ENCODE measurements at regions not wholly inside any gene's neighbourhood (a gene's known extent, or its start where the extent isn't known, plus 50 kb on each side); places are given as distances from the start of the nearest gene placed in this dataset.

DNA sequence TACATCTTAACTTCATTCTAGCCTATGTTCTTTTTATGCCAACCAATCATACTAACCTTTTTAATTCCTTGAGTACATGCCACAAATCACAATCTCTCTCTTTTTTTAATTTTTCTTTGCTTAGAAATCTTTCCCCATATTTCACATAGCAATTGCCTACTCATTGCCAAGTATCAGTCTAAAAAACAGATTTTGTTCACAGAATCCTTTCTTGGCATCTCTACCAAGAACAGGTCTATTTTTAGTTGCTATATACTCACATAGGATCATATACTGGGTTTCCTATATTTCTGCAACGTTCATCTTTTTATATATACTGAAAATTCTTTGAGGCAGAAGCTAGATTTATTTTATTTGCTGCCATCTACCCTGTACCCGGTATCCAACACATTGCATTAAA is 292.1 kb downstream of the GASK1B start:
- H3K9me3 ChIP-seq (ENCODE audit: control insufficient read depth, low read length): peaks cover 6% of the 10 kb centered on the region
- H3K4me3 ChIP-seq (ENCODE audit: low read length): no peak overlapping the region
- no peaks in the 10 kb centered on the region for H3K36me3 ChIP-seq (ENCODE audit: control insufficient read depth, insufficient read depth, low read length, severe bottlenecking)
- H3K9ac ChIP-seq (ENCODE audit: low read length): no peak overlapping the region
- H3K4me1 ChIP-seq (ENCODE audit: control insufficient read depth, insufficient read depth, low read length): peaks cover under 1% of the 10 kb centered on the region
- no peak for DNase-seq (ENCODE audit: low read depth)
- H3K27me3 ChIP-seq (replicated peaks; ENCODE audit: control insufficient read depth, insufficient read depth, low read length): no peaks in the 10 kb centered on the region

DNA sequence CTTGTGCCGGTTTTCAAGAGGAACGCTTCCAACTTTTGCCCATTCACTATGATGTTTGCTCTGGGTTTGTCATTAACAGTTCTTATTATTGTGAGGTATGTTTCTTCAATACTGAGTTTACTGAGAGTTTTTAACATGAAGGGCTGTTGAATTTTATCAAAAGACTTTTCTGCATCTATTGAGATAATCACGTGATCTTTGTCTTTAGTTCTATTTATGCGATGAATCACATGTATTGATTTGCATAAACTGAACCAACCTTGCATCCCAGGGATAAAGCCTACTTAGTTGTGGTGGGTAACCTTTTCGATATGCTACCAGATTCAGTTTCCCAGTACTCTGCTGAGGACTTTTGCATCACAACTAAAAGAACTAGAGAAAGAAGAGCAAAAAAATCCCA is 318.0 kb downstream of the GASK1B start:
- Histone ChIP-seq H3K4me1 (ENCODE audit: control insufficient read depth, insufficient read depth, low read length) (no peaks in the 10 kb centered on the region), H3K36me3 (ENCODE audit: control insufficient read depth, insufficient read depth, low read length, severe bottlenecking) (no peaks in the 10 kb centered on the region), H3K9ac (ENCODE audit: low read length) (no peak overlapping the region), H3K4me3 (ENCODE audit: low read length) (no peak overlapping the region), H3K9me3 (ENCODE audit: control insufficient read depth, low read length) (no peaks in the 10 kb centered on the region), H3K27me3 (replicated peaks; ENCODE audit: control insufficient read depth, insufficient read depth, low read length) (no peaks in the 10 kb centered on the region)
- DNase-seq (ENCODE audit: low read depth): no peak

DNA sequence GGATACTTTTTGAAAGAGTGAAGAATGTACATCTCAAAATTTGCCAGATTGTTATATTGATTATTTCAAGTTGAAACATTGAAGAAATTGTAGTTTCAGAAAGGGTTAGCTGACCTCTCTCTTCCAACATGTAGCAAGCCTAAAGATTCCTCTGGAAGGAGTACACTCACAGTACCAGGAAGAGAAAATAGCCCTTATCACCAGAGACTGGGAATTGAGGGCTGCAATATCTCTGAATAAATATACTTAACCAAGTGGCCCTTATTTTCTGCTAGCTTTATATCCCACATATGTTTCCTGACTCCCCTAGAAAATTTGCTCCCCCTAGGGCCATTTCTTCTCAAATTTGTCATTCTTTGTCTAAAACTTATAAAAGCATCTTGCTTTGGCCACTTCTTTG is 332.2 kb downstream of the GASK1B start:
- no peak for DNase-seq (ENCODE audit: low read depth)
- Histone ChIP-seq H3K4me1 (ENCODE audit: control insufficient read depth, insufficient read depth, low read length) (no peaks in the 10 kb centered on the region), H3K4me3 (ENCODE audit: low read length) (no peak overlapping the region), H3K27me3 (replicated peaks; ENCODE audit: control insufficient read depth, insufficient read depth, low read length) (no peaks in the 10 kb centered on the region), H3K36me3 (ENCODE audit: control insufficient read depth, insufficient read depth, low read length, severe bottlenecking) (no peaks in the 10 kb centered on the region), H3K9ac (ENCODE audit: low read length) (no peak overlapping the region), H3K9me3 (ENCODE audit: control insufficient read depth, low read length) (no peaks in the 10 kb centered on the region)

DNA sequence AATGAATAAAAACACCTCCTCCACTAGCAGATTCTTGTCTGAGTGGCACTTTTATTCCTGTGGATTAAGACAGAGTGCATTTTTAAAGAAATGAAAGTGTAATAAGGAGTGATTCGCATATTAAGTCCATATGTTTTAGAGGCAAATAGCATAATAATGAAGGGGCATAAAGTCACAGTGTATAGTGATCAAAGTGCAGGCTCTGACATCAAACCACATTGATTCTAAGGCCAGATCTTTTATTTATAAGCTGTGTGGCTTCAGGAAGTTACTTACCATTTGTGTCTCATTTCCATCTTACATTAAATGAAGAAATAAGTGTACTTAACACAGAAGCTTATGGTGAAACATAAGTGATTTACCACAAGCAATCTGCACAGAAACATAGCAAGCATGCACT is 332.8 kb downstream of the GASK1B start:
- H3K4me1 ChIP-seq (ENCODE audit: control insufficient read depth, insufficient read depth, low read length): no peaks in the 10 kb centered on the region
- no peak overlapping the region for H3K9ac ChIP-seq (ENCODE audit: low read length)
- no peaks in the 10 kb centered on the region for H3K27me3 ChIP-seq (replicated peaks; ENCODE audit: control insufficient read depth, insufficient read depth, low read length)
- H3K4me3 ChIP-seq (ENCODE audit: low read length): no peak overlapping the region
- no peaks in the 10 kb centered on the region for H3K36me3 ChIP-seq (ENCODE audit: control insufficient read depth, insufficient read depth, low read length, severe bottlenecking)
- no peak for DNase-seq (ENCODE audit: low read depth)
- H3K9me3 ChIP-seq (ENCODE audit: control insufficient read depth, low read length): no peaks in the 10 kb centered on the region

DNA sequence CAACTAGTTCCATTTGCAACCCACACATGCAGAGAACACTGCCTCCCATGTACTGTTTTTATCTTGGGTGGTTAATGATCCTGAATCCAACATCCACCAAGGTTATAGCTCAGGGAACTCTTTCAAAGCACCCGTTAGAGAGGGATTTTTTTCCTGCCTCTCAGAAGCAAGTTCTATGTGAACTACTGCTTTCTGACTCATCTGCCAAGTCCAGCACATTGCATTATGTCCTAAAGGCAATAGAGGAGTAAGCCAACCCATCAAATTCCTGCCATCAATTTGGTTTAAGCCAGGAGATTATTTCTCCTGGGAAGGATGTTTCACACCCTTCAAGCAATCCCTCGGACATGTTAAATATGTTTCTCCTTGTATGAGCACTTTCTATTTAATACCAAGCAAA is 334.5 kb downstream of the GASK1B start:
- Histone ChIP-seq H3K36me3 (ENCODE audit: control insufficient read depth, insufficient read depth, low read length, severe bottlenecking) (no peaks in the 10 kb centered on the region), H3K9me3 (ENCODE audit: control insufficient read depth, low read length) (no peaks in the 10 kb centered on the region), H3K9ac (ENCODE audit: low read length) (no peak overlapping the region), H3K4me1 (ENCODE audit: control insufficient read depth, insufficient read depth, low read length) (no peaks in the 10 kb centered on the region), H3K27me3 (replicated peaks; ENCODE audit: control insufficient read depth, insufficient read depth, low read length) (no peaks in the 10 kb centered on the region), H3K4me3 (ENCODE audit: low read length) (no peak overlapping the region)
- DNase-seq (ENCODE audit: low read depth): peak; percentile 30

DNA sequence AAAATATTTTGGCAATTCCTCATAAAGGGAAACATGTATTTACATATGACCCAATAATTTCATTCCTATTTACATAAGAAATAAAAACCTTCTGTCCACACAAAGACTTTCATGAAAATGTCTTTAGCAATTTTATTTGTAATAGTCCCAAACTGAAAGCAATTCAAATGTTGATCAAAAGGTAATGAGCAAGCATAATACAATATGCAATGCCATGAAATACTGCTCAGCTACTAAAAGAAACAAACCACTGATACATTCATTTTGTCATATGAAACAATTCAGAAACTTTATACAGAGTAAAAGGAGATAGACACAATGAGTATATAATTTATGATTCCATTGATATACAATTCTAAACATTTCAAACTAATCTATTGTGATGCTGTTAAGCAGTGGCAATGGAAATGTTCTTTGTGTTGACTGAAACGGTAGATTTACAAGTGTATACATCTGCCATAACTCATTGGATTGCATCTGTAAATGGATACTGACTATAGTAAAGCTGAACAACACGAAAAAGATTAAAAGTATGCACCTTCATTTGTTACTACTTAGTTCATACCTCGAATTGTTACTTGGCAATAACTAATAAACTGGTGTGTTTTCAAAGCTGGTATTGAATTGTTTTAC is 335.6 kb downstream of the GASK1B start:
- no peaks in the 10 kb centered on the region for H3K36me3 ChIP-seq (ENCODE audit: control insufficient read depth, insufficient read depth, low read length, severe bottlenecking)
- no peaks in the 10 kb centered on the region for H3K27me3 ChIP-seq (replicated peaks; ENCODE audit: control insufficient read depth, insufficient read depth, low read length)
- peak; percentile 3 for DNase-seq (ENCODE audit: low read depth)
- H3K4me3 ChIP-seq (ENCODE audit: low read length): no peak overlapping the region
- H3K9ac ChIP-seq (ENCODE audit: low read length): no peak overlapping the region
- no peaks in the 10 kb centered on the region for H3K9me3 ChIP-seq (ENCODE audit: control insufficient read depth, low read length)
- no peaks in the 10 kb centered on the region for H3K4me1 ChIP-seq (ENCODE audit: control insufficient read depth, insufficient read depth, low read length)

DNA sequence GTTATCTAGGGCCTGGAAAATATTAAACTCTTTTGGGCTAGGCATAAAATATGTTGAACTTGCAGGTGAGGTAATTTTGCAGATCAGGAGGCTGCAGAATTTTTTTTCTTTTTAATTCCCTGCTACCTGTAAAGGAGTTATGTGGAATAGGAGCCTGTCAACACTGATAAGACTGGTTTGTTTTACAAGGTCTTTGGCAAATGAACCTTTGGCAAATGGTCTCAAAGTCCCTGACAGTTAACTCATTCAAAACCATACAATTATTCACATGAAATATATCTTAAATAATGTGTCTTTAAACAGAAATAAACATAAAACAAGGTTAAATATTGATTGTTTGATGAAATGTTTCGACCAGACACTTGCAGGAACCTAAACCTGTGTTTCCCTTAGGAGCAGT is 340.2 kb downstream of the GASK1B start:
- Histone ChIP-seq H3K36me3 (ENCODE audit: control insufficient read depth, insufficient read depth, low read length, severe bottlenecking) (no peaks in the 10 kb centered on the region), H3K9me3 (ENCODE audit: control insufficient read depth, low read length) (no peaks in the 10 kb centered on the region), H3K4me3 (ENCODE audit: low read length) (no peak overlapping the region), H3K27me3 (replicated peaks; ENCODE audit: control insufficient read depth, insufficient read depth, low read length) (no peaks in the 10 kb centered on the region), H3K9ac (ENCODE audit: low read length) (no peak overlapping the region), H3K4me1 (ENCODE audit: control insufficient read depth, insufficient read depth, low read length) (no peaks in the 10 kb centered on the region)
- DNase-seq (ENCODE audit: low read depth): no peak

DNA sequence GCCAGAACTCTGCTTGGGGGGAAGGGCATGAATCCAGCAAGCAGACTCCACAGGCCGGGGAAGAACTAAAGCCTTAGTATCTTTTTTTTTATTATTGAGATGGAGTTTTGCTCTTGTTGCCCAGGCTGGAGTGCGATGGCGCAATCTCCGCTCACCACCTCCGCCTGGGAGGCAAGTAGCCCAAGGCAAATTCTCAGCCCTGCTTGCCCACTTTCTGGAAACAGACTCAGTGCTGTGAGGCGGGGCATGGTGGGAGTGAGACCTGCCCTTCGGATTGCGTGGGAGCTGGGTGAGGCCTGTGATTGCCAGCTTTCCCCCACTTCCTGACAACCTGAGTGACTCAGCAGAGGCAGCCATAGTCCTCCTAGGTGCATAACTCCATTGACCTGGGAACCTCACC is 348.8 kb downstream of the GASK1B start:
- Histone ChIP-seq H3K9me3 (ENCODE audit: control insufficient read depth, low read length) (peaks cover 4% of the 10 kb centered on the region), H3K4me3 (ENCODE audit: low read length) (no peak overlapping the region), H3K4me1 (ENCODE audit: control insufficient read depth, insufficient read depth, low read length) (no peaks in the 10 kb centered on the region), H3K36me3 (ENCODE audit: control insufficient read depth, insufficient read depth, low read length, severe bottlenecking) (no peaks in the 10 kb centered on the region), H3K9ac (ENCODE audit: low read length) (no peak overlapping the region), H3K27me3 (replicated peaks; ENCODE audit: control insufficient read depth, insufficient read depth, low read length) (no peaks in the 10 kb centered on the region)
- no peak for DNase-seq (ENCODE audit: low read depth)

DNA sequence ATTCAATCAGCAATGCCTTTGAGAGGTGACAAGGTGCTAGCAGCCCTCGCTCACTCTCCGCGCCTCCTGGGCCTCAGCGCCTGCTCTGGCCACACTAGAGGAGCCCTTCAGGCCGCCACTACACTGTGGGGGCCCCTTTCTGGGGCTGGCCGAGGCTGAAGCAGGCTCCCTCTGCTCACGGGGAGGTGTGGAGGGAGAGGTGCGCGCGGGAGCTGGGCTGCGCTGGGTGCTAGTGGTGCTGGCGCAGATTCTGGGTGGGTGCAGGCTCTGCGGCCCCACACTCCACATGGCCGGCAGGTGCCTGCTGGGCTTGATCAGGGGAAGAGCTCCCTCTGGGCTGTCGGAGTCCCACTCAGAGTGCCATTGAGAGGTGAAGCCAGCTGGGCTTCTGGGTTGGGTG is 351.0 kb downstream of the GASK1B start:
- Histone ChIP-seq H3K9me3 (ENCODE audit: control insufficient read depth, low read length) (peaks cover 4% of the 10 kb centered on the region), H3K36me3 (ENCODE audit: control insufficient read depth, insufficient read depth, low read length, severe bottlenecking) (no peaks in the 10 kb centered on the region), H3K9ac (ENCODE audit: low read length) (no peak overlapping the region), H3K4me1 (ENCODE audit: control insufficient read depth, insufficient read depth, low read length) (no peaks in the 10 kb centered on the region), H3K4me3 (ENCODE audit: low read length) (no peak overlapping the region), H3K27me3 (replicated peaks; ENCODE audit: control insufficient read depth, insufficient read depth, low read length) (no peaks in the 10 kb centered on the region)
- no peak for DNase-seq (ENCODE audit: low read depth)

DNA sequence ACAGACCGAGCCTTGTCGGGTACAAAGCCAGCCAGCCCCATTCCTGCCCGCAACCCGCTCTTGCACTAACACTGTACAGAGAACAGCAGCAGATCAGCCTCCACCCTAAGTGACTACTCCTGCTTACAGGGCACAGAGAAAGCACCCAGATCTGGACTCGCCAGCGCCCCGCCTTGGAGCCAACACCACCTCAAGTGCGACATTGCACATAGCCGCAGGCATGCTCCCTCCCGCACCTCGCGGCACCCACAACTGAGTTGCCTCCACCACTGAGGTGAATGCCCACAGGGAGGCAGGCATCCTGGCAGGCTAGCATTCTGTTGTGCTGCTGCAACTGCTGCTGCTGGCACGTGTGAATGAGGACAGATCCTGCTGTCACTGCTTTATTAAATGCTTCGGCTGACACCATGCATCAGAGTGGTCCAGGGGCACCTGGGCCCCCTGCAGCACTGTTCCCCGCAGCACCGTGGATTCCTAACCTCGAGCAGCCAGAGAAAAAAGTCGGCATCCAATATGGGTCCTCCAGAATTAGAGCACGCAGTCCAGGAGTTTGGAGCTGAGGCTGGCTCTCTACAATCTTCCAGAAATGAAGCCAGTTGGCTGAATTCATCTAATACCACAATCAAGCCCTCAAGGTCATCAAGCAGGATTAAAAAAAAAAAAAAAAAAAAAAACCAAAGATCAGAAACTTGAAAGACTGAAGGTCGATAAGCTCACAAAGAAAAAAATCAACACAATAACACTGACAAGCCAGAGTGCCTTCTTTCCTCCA is 352.9 kb downstream of the GASK1B start:
- Histone ChIP-seq H3K9me3 (ENCODE audit: control insufficient read depth, low read length) (no peaks in the 10 kb centered on the region), H3K4me3 (ENCODE audit: low read length) (no peak overlapping the region), H3K36me3 (ENCODE audit: control insufficient read depth, insufficient read depth, low read length, severe bottlenecking) (no peaks in the 10 kb centered on the region), H3K27me3 (replicated peaks; ENCODE audit: control insufficient read depth, insufficient read depth, low read length) (no peaks in the 10 kb centered on the region), H3K9ac (ENCODE audit: low read length) (no peak overlapping the region), H3K4me1 (ENCODE audit: control insufficient read depth, insufficient read depth, low read length) (no peaks in the 10 kb centered on the region)
- no peak for DNase-seq (ENCODE audit: low read depth)

DNA sequence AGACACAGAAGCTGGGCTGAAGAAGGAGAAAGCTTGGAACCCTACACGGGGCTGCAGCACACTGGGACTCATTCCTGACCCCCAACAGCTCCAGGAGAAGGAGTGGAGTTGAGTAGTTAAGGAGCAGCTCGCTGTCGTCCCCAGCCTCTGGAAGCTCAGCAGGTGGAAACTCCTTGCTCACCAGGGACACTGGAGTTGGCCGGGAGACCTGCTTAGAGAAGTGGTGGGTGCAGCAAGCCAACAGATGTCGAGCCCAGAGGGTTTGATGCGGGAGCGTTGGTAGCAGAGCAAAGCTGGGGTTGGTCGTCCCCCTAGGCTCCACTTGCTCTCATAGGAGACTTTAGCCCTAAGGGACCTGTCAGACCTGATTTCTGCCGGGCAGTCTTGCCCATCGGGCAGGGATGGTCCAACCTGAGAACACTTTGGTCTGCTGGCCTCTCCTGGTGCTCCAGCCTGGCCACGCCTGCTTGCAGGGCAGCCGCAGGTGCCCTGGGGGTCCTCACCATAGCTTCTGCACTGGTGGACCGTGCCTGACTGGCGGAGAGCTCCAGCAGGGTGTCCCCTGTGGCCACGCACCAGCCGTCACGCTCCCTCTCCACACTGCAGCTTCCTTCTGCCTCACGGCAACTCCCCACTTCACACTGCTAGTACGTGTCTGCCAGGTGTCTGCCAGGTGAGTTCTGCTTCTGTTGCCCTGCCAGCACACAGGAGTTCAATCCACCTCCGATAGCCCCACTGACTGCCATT is 353.7 kb downstream of the GASK1B start:
- no peaks in the 10 kb centered on the region for H3K4me1 ChIP-seq (ENCODE audit: control insufficient read depth, insufficient read depth, low read length)
- H3K27me3 ChIP-seq (replicated peaks; ENCODE audit: control insufficient read depth, insufficient read depth, low read length): no peaks in the 10 kb centered on the region
- H3K9ac ChIP-seq (ENCODE audit: low read length): no peak overlapping the region
- no peaks in the 10 kb centered on the region for H3K9me3 ChIP-seq (ENCODE audit: control insufficient read depth, low read length)
- H3K4me3 ChIP-seq (ENCODE audit: low read length): no peak overlapping the region
- no peaks in the 10 kb centered on the region for H3K36me3 ChIP-seq (ENCODE audit: control insufficient read depth, insufficient read depth, low read length, severe bottlenecking)
- no peak for DNase-seq (ENCODE audit: low read depth)
